ENCODE measurements at regions not wholly inside any gene's neighbourhood (a gene's known extent, or its start where the extent isn't known, plus 50 kb on each side); places are given as distances from the start of the nearest gene placed in this dataset.
"Not testable (repeated sequence)": the region's sequence is repeated elsewhere in the genome, so short reads cannot be mapped to it uniquely, and the experiment has no call there.

DNA sequence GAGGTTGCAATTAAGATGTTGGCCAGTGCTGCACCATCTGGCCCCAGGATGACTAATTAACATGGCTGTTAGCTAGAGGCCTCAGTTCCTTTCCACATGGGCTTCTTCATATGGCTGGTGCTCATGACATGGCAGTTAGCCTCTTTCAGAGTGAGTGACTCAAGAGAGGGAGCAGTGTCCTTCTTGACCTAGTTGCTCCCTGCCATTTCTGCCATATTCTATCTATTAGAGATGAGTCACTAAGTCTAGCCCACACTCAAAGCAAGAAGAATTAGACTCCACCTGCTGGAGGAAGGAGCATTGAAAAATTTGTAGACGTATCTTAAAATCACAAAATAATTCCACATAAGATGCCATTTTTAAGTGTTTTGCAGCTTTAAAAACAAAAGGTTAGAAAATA lies 651.2 kb upstream of the CCNG1 start:
- no peak for DNase-seq (ENCODE audit: low read depth in 2 of 2)

DNA sequence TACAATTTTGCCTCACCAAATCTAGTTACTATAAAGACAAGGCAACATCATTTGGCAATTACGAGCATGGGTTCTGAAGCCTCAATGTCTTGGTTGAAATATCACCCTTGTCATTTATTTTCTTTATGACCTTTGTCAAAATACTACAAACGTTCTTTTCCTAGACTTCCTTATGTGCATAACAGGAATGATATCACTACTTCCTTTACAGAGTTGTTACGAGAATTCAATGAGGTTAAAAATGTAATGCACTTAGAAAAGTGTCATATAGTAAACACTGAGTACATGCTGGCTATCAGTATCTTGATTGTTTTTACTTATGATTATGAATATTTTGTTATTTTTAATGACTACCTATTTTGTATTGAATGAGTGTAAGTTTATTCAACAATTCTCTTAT lies 640.9 kb upstream of the CCNG1 start:
- DNase-seq (ENCODE audit: low read depth in 2 of 2): no peak

DNA sequence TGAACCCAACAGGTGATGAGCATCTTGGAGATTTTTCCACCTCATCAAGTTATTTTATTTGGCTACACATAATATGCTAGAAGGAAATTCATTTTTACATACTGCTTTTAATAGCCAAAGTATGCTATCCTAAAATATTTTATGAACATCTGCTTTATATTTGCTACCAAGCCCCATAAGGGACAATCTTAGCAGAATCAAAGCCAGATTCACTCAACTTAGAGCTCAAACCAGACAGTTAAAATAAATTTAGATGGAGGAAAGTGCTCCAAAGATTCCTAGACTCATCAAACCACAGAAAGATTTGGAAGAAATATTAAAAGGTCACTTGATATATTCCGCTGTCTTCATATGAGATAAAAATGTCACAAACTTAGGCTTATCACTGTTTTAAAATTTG lies 637.1 kb upstream of the CCNG1 start:
- DNase-seq (ENCODE audit: low read depth in 2 of 2): no peak

DNA sequence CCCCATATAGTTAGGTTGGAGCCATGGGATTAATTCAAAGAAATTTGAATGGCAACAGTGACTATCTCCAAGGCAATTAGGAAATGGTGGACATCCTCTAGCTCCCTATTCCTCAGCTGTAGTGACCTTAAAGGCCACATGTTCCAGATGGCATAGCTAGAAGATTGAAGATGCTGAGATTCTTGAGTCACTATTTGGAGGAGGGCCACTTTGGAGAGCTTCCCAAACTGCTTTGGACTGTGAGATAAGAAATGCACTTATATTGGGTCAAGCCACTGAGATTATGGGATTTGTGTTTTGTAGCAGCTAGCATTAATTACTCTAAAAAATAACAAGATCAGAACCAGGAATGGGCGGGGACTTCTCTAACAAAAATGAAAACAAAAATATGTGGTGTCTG lies 636.2 kb upstream of the CCNG1 start:
- DNase-seq (ENCODE audit: low read depth in 2 of 2): no peak

DNA sequence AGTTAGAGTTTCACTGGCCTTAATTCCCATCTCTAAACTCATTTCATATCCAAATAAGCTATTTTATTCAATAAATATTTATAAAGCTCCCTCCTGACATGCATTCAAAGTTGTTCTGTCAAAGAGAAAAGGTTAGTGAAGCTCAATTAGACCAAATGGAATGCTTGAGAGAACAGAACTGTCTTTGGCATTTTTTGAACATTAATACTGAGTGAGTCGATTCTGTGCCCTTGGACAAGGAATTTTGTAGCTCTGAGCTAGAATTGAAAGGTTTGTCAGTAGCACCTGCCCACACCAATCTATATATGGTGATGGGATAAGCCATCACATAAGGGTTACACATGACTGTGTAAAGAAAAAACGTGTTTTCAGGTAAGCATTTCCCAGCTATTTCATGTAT lies 631.2 kb upstream of the CCNG1 start:
- no peak for DNase-seq (ENCODE audit: low read depth in 2 of 2)

DNA sequence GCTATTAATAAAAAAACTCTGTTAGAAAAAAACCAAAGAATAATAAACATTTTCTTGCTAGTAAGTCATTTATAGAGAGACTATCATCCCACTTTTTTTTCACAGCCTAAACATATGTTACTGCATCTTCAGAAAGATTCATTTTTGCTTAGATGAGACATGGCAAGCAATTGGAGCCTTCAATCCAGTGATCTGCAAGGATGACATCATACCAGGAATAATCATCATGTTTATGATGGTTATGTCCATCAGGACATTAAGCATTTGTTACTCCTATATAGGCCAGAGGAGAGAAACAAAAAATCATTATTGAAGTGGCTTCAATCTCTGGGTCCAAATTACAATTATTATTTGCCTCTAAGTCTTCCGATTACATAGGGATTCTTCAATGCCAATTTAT lies 626.3 kb upstream of the CCNG1 start:
- DNase-seq (ENCODE audit: low read depth in 2 of 2): no peak

DNA sequence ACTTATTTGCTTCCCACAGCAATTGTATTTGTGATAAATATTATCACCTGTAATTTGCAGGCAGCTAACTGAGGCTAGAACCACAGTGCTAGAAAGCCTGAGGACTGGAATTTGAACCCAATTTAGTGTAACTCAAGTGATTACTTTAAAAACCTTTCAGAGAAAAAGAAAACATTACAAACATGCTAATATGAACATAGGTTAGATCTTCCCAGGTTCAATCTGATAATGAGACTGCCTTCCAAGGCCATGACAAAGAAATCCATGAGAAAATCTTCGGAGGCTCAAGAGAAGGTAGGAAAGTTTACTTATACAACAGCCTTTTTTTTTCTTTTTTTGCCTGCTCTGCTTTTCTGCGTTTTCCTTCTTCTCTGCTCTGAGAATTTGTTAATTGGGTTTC lies 620.6 kb upstream of the CCNG1 start:
- no peak for DNase-seq (ENCODE audit: low read depth in 2 of 2)

DNA sequence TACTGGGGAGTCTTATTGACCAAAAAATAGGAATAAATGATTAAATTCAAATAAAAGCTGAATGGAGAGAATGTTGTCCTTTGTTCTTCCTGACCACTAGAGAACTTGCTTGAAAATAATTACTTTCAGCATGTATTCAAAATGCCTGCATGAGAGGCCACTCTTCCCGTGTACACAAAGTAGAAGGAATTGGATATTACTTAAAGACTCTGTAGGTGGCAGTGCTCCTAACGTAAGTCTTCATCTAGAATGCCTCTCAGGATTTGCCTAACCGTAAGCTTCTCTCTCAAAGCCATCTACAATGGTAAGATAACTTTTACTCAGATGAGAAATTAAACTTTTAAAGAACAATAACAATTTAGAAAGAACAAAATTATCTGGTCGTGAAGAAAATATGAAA lies 620.0 kb upstream of the CCNG1 start:
- no peak for DNase-seq (ENCODE audit: low read depth in 2 of 2)

DNA sequence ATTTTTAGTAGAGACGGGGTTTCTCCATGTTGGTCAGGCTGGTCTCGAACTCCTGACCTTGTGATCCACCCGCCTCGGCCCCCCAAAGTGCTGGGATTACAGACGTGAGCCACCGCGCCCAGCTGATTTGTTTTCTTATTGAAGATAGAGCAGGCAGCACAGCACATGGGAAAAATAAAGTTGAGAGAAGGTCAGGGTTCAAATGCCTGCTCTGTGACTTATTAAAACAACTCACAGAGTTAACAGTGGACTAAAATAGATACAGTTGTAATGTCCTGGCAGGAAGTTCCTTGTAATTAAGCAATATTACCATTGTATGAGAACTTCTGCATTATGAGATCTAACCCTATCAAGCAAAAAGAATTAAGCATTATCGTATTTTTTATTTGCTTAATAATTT lies 615.7 kb upstream of the CCNG1 start:
- not testable (repeated sequence) for DNase-seq (ENCODE audit: low read depth in 2 of 2)

DNA sequence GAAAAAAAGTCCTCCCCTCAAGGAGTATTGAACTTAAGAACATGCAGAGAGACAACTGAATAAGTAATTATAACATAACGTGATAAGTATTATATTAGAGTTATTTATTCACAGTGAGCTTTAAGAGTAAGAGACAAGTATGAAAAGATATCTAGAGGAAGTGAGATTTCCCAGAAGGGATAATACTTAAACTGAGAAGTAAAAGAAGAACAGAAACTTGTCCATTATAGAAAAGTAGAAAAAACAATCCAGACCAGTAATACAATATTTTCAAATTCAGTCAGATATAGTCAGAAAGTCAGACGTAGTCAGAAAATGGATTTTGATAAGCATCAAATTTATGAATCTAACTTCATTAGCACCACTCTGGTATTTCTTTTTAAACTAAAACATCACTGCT lies 613.0 kb upstream of the CCNG1 start:
- DNase-seq (ENCODE audit: low read depth in 2 of 2): no peak

DNA sequence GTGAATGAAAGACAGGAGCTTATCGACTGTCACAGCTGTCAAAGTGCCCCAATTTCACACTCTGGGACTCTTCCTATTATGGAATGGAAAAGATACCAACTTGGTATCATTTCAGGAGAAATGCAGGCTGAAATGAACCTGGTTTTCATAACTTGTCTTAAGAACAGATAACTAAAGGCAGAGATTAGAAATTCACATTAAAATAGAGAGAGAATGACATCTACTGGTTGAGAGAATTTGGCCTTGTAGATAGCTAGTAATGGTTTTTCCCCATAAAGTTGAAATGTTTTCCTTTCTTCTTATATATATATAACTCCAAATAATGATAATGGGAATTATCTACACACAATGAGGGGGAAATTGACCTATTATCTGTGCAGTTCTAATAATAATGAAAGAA lies 600.2 kb upstream of the CCNG1 start:
- no peak for DNase-seq (ENCODE audit: low read depth in 2 of 2)

DNA sequence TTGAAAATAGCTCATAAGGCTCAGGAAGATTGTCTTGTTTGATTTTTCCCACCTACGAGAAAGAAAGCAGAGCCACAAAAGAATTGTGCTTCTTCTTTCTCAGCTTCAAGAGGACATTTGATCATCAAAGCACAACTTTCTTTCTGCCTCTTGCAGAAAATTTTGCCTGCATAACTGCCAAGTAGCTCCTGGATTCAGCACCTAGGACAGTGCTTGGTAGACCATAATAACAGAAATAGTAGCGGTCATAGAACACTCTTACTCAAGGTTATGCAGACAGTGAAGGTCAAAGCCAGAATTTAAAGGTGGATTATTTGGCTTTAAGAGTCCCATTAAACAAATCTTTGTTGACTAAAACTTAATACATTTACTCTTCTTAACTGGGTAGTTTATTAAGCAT lies 594.7 kb upstream of the CCNG1 start:
- no peak for DNase-seq (ENCODE audit: low read depth in 2 of 2)

DNA sequence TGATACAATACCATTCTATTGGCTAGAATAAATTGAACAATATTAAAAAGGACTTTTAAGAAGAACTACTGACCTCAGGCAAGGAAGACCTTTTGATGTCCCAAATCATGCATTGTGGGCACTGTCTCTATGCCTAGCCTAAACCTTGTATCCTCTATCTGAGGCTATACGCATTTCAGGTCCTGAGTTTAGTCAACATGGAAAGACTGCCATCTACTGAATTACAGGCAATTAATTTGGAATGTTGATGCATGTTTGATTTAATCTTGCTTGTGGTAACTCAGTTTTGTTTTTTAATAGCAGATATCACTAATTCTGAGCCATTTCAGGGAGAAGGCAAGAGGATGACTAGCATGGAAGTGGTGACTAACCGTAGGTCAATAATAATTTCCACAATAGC lies 585.3 kb upstream of the CCNG1 start:
- no peak for DNase-seq (ENCODE audit: low read depth in 2 of 2)

DNA sequence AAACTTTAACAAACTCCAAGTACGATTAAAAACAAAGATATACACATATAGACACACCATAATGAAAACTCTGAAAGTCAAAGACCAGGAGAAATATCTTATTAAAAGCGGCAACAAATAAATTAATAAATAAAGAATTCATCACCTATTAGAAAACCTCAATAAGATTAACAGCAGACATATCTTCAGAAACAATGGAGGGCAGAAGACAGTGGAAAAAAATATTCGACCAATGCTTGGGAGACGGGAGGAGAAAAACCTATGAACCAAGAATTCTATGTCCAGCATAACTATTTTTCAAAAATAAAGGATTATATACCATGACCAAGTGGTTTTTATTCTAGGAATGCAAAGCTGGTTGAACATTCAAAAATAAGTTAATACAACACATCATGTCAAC lies 578.6 kb upstream of the CCNG1 start:
- DNase-seq (ENCODE audit: low read depth in 2 of 2): no peak

DNA sequence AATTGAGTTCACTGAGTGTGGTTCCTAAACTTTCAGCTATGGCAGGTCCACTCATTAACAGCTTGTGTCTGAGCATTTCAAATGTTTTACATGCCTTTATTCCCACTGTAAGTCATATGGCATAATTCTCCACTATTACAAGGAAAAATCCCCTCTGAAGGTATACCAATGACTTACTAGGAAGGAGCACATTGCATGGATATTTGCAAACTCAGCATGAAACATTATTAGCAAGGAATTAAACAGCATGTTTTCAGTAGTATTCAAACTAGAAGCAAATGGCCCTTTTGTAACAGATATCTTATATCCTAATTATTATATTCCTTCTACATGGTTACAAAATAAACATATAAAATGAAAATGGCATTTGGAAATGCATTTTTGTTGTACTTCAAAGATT lies 566.4 kb upstream of the CCNG1 start:
- DNase-seq (ENCODE audit: low read depth in 2 of 2): no peak

DNA sequence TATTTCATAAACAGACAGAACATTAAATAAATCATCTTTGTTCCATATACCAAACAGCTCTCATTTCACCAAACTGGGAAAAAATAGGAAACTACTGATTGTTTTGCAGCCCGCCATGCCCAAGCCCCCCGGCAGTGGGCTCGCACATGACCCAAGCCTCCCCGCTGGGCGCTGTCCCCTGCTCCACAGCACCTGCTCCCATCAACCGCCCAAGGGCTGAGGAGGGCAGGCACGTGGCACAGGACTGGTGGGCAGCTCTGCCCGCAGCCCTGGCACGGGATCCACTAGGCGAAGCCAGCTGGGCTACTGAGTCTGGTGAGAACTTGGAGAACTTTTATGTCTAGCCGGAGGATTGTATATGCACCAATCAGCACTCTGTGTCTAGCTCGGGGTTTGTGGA lies 554.8 kb upstream of the CCNG1 start:
- DNase-seq (ENCODE audit: low read depth in 2 of 2): no peak

DNA sequence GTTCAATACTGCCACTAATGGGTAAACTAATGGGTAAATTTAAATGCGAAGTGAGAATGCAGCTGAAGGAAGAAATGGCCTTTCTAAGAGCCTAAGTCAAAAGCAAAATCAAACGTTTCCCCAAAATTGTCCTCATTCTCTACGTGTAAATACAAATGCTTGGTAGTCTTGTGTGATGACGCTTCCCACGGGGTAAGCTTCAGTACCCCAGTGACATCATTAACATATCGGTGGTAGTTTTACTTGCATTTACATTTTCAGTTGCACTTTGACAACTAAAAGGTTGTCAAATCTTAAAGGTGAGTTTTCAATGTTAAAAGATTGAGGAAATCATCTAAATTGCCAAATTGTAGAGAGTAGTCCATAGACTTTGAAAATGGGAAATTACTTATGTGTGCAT lies 550.7 kb upstream of the CCNG1 start:
- DNase-seq (ENCODE audit: low read depth in 2 of 2): no peak

DNA sequence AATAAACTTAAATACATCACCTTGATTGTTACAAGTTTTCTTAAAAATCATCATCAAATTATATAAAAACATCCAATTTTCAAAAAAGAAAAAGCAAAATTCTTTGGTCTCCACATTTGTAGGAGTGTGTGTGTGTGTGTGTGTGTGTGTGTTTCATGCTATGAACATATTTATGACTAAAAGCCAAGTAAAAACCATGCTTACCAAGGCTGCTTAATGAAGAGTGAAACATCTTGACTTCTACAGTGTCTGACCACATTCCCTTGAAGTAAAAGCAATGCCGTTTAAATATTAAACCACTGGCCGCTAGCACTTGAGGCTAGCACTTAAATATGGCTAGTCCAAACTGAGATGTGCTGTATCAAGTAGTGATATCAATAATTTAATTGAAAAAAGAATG lies 549.1 kb upstream of the CCNG1 start:
- no peak for DNase-seq (ENCODE audit: low read depth in 2 of 2)

DNA sequence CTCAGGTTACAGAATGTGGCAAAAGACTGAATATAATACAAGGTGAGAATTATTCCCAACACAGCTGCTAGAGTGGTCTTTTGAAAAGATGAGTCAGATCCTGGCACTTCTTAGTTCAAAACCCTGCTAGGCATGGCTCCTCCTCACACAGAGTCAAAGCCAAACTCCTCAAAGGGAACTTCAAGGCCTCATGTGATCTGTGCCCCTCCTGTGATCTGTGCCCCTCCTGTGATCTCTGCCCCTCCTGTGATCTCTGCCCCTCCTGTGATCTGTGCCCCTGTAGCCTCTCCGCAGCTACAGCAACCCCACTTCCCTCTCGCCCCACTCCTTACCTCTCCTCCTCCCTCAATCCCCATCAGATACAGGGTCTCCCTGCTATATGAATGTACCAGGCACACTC lies 525.5 kb upstream of the CCNG1 start:
- no peak for DNase-seq (ENCODE audit: low read depth in 2 of 2)

DNA sequence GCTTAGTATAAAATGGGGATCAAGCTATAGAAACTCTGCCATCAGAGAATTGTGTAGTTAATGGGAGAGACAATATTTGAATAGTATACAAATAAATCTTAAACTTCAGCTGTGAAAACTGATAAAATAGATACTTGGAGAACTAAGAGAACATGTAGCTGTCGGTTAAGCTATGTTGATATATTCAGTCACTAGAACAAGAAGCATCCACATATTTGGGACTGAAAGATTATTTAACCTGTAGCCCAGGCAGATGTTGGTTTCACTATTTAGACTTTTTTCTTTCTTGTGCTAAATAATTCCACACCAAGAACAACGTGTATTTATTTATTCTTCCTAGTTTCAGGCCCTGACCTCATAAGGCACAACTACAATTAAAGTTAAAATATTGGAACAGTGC lies 521.0 kb upstream of the CCNG1 start:
- no peak for DNase-seq (ENCODE audit: low read depth in 2 of 2)

DNA sequence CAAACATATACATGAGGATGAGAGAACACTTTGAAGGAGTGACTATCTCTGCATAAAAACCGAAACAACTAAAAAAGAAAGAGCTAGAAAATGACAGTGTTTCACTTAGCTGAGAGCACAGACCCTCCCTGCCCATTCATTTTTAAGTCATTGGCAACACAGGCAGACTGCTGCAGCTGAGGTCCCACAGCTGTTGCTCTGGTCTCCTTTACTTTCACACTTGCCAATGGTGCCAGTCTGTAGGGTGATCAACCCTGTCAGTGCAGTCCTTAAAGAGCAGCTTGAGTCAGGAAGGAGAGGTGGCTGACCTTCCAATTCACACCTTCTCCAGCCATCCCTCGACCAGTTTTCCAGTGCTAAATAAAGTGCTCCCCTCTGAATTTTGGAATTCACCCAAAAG lies 508.3 kb upstream of the CCNG1 start:
- DNase-seq (ENCODE audit: low read depth in 2 of 2): no peak

DNA sequence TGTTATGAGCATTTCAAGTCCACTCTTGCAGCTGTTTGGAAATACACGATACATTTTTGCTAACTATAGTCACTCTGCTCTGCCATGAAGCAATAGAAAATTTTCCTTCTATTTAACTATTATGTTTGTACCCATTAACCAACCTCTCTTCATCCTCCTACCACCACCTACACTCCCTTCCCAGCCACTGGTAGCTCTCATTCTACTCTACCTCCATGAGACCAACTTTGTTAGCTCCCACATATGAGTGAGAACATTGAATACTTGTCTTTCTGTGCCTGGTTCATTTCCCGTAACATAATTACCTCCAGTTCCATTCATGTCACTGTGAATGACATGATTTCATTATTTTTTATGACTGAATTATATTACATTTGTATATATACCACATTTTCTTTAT lies 505.9 kb upstream of the CCNG1 start:
- no peak for DNase-seq (ENCODE audit: low read depth in 2 of 2)

DNA sequence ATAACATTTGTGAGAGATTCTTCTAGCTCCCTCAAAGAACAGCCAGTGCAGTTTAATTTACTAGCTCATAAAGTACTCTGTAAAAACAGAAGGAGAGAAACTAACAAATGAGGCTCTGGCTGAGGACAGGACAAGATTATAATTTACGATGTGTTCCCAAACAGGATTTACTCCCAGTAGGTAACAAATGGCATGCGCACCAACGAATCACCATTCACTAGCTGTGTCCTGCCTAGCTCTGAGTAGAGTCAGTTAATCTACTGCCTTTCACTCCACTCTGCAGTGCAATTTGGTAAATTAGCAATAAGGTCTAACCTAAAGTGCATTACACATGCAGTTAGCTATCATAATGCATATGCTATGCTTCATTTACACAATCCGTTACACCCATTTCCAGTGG lies 497.4 kb upstream of the CCNG1 start:
- no peak for DNase-seq (ENCODE audit: low read depth in 2 of 2)

DNA sequence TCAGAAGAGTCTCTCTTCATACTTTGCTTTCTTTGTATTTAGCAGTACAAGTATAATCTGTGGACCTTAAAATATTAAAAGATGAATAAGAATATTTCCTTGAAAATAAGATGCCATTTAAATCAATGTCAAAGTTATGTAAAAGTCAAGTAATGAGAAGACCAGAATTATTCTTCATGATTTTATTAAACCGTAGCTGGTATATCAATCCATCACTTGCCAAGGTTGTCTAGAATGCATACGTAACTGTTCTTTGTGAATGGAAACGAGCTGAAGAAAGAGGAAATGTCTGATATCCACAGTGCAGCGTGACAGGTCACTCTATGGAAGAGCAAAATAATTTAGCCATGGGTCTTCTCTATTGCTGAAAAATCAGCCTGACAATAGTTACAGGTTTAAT lies 488.7 kb upstream of the CCNG1 start:
- no peak for DNase-seq (ENCODE audit: low read depth in 2 of 2)

DNA sequence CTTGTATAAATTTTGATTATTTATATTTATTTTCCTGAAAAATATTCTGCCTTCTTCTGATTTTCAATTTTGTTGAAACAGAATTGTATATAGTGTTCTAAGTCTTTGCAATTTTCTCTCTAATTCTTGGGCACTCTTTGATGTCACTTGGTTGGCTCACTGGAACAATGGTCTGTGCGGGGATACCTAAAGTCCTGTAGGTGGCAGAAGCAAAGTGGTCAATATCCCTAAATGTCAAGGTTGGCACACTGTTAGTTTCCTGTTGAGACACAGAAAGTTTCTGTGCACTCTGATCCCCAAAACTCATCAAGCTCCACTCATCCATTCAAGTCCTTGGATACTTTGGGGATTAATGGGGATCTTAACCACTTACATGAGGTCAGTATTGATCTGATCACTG lies 480.8 kb upstream of the CCNG1 start:
- DNase-seq (ENCODE audit: low read depth in 2 of 2): no peak

Data from activated CD8-positive, alpha-beta memory T cell treated with anti-CD3 and anti-CD28 coated beads for 4 hours (primary cell).